SK-N-SH (cell line): ENCODE measurements at regions not wholly inside any gene's neighbourhood (a gene's known extent, or its start where the extent isn't known, plus 50 kb on each side); places are given as distances from the start of the nearest gene placed in this dataset.

Experiments used
- CTCF ChIA-PET: fragments of 300-600, 350-600 bp; formaldehyde crosslinking; extraction: SDS; loops from one replicate; lab custom pipeline; 2021; lab: Yijun Ruan, JAX
- POLR2A ChIA-PET: fragments of 350-600 bp; sonication (Branson Sonifier 250); formaldehyde crosslinking; extraction: SDS; loops from one replicate; lab custom pipeline; 2020; ENCODE audit warnings: antibody characterized with exemption, inconsistent platforms; lab: Yijun Ruan, JAX
- DNase-seq: peaks from one replicate; pipeline ENCODE4 v3.0.0; 2012
- H2AFZ ChIP-seq: fragments of 200-600 bp; sonication (generic); 2 replicates; pipeline ENCODE4 v1.8.1; 2016; ENCODE audit warnings: antibody characterized with exemption, mild to moderate bottlenecking, low read depth
- H3F3A ChIP-seq: fragments of 200-600 bp; sonication (generic); replicated peaks from 2 replicates; pipeline ENCODE3; 2016; ENCODE audit warnings: antibody characterized with exemption, mild to moderate bottlenecking; ENCODE audit not compliant: insufficient read depth
- H3K27ac ChIP-seq, 2 experiments: fragments of 200-500 bp in 1 of 2; fragments of 200-600 bp in 1 of 2; sonication (Bioruptor generic) in 1 of 2; sonication (generic), shearing (Covaris generic) in 1 of 2; 2 replicates each; pipeline versions ENCODE4 v1.5.1 to v1.6.1; 2014 to 2016; ENCODE audit warnings: low read depth in 2 of 2, inconsistent platforms in 1 of 2, low read length in 1 of 2, mild to moderate bottlenecking in 1 of 2, mixed read lengths in 1 of 2
- H3K27me3 ChIP-seq: fragments of 200-600 bp; sonication (generic), shearing (Covaris generic); 2 replicates; pipeline ENCODE4 v1.6.1; 2016; ENCODE audit warnings: mixed run types; ENCODE audit not compliant: insufficient read depth
- H3K36me3 ChIP-seq, 2 experiments: fragments of 200-500 bp in 1 of 2; fragments of 200-600 bp in 1 of 2; sonication (Bioruptor generic) in 1 of 2; sonication (generic) in 1 of 2; replicated peaks in 1 of 2; 2 replicates each; pipeline versions ENCODE3 to v1.5.1; 2014 to 2016; ENCODE audit warnings: low read length in 1 of 2, mild to moderate bottlenecking in 1 of 2; ENCODE audit not compliant: insufficient read depth in 2 of 2, control insufficient read depth in 1 of 2
- H3K4me1 ChIP-seq, 2 experiments: fragments of 200-500 bp in 1 of 2; fragments of 200-600 bp in 1 of 2; sonication (Bioruptor generic) in 1 of 2; sonication (generic), shearing (Covaris generic) in 1 of 2; 2 replicates each; pipeline versions ENCODE4 v1.5.1 to v1.6.1; 2014 to 2016; ENCODE audit warnings: low read depth in 1 of 2, low read length in 1 of 2, mixed run types in 1 of 2; ENCODE audit not compliant: insufficient read depth in 2 of 2, control insufficient read depth in 1 of 2
- H3K4me2 ChIP-seq: fragments of 200-600 bp; sonication (generic), shearing (Covaris generic); 2 replicates; pipeline ENCODE4 v1.6.1; 2017; ENCODE audit warnings: mixed run types
- H3K4me3 ChIP-seq, 2 experiments: fragments of 200-500 bp in 1 of 2; fragments of 200-600 bp in 1 of 2; sonication (Bioruptor generic) in 1 of 2; sonication (generic), shearing (Covaris generic) in 1 of 2; 2 replicates each; pipeline versions ENCODE4 v1.5.1 to v1.8.1; 2014 to 2016; ENCODE audit warnings: low read depth in 2 of 2, inconsistent platforms in 1 of 2, low read length in 1 of 2, mild to moderate bottlenecking in 1 of 2, mixed read lengths in 1 of 2, moderate library complexity in 1 of 2
- H3K79me2 ChIP-seq: fragments of 200-600 bp; sonication (generic); 2 replicates; pipeline ENCODE4 v1.8.1; 2017; ENCODE audit warnings: mild to moderate bottlenecking; ENCODE audit not compliant: insufficient read depth
- H3K9ac ChIP-seq: fragments of 200-600 bp; sonication (generic); 2 replicates; pipeline ENCODE4 v1.6.1; 2017; ENCODE audit warnings: mixed run types
- H3K9me2 ChIP-seq: fragments of 200-600 bp; sonication (generic); 2 replicates; pipeline ENCODE4 v1.6.1; 2017; ENCODE audit warnings: mixed run types
- H3K9me3 ChIP-seq: fragments of 200-600 bp; sonication (generic); 2 replicates; pipeline ENCODE4 v1.6.1; 2017; ENCODE audit warnings: mixed run types, mild to moderate bottlenecking, moderate library complexity
- H4K20me1 ChIP-seq: fragments of 200-600 bp; sonication (generic); 2 replicates; pipeline ENCODE4 v1.6.1; 2017; ENCODE audit warnings: mild to moderate bottlenecking, mixed run types; ENCODE audit not compliant: insufficient read depth
- CHD2 ChIP-seq: fragments of 150-350 bp; IDR thresholded peaks from 2 replicates; pipeline ENCODE4 v1.6.1; 2018; ENCODE audit warnings: low read length; ENCODE audit not compliant: partially characterized antibody
- EZH2phosphoT487 ChIP-seq: fragments of 200-600 bp; sonication (generic); IDR thresholded peaks from 2 replicates; pipeline ENCODE4 v1.6.1; 2017; ENCODE audit warnings: low read depth, mixed run types, mild to moderate bottlenecking, antibody characterized with exemption, moderate library complexity, borderline replicate concordance
- FOSL2 ChIP-seq: IDR thresholded peaks from 2 replicates; pipeline ENCODE4 v1.4.0; 2012; ENCODE audit warnings: low read depth, mild to moderate bottlenecking, moderate library complexity, borderline replicate concordance
- FOXJ3 ChIP-seq: sonication (generic); formaldehyde crosslinking; IDR thresholded peaks from 2 replicates; pipeline ENCODE4 v1.5.1; 2020; ENCODE audit warnings: mild to moderate bottlenecking, missing genetic modification reagents
- GABPA ChIP-seq: IDR thresholded peaks from 2 replicates; pipeline ENCODE4 v1.4.0; 2012; ENCODE audit warnings: low read depth, mild to moderate bottlenecking
- GATA2 ChIP-seq: sonication (generic); formaldehyde crosslinking; IDR thresholded peaks from 2 replicates; pipeline ENCODE4 v1.5.0; 2020; ENCODE audit warnings: mild to moderate bottlenecking, missing genetic modification reagents
- MEF2A ChIP-seq: IDR thresholded peaks from 2 replicates; pipeline ENCODE4 v1.4.0; 2012; ENCODE audit warnings: low read depth, borderline replicate concordance
- MXI1 ChIP-seq: IDR thresholded peaks from 2 replicates; pipeline ENCODE4 v1.6.1; 2012; ENCODE audit warnings: mild to moderate bottlenecking, low read depth, low read length, improper control_type of control experiment
- NFIC ChIP-seq: IDR thresholded peaks from 2 replicates; pipeline ENCODE4 v1.4.0; 2012; ENCODE audit warnings: borderline replicate concordance
- POLR2AphosphoS5 ChIP-seq: IDR thresholded peaks from 2 replicates; pipeline ENCODE4 v1.6.1; 2012; ENCODE audit warnings: low read depth, low read length
- RAD21 ChIP-seq: IDR thresholded peaks from 2 replicates; pipeline ENCODE4 v1.6.1; 2012; ENCODE audit warnings: mild to moderate bottlenecking, low read length
- RFX5 ChIP-seq: IDR thresholded peaks from 2 replicates; pipeline ENCODE4 v1.6.1; 2012; ENCODE audit warnings: mild to moderate bottlenecking, improper control_type of control experiment, low read length
- SIN3A ChIP-seq: IDR thresholded peaks from 2 replicates; pipeline ENCODE4 v1.6.1; 2012; ENCODE audit warnings: low read depth, mild to moderate bottlenecking, low read length, moderate library complexity, borderline replicate concordance
- TAF1 ChIP-seq: IDR thresholded peaks from 2 replicates; pipeline ENCODE4 v1.6.1; 2012; ENCODE audit warnings: low read depth, mild to moderate bottlenecking, low read length, moderate library complexity, borderline replicate concordance
- TCF12 ChIP-seq: IDR thresholded peaks from 2 replicates; pipeline ENCODE4 v1.4.0; 2012
- WGBS: methylation state at CpG from one replicate; pipeline ENCODE4 v1.1.6; 2017; ENCODE audit warnings: low lambda C conversion rate; 5-methylcytosine and 5-hydroxymethylcytosine counted together
- TF ChIP-seq, protein P1 (sequence below): IDR thresholded peaks from 2 replicates; pipeline ENCODE4; 2012
- TF ChIP-seq, protein P2 (sequence below): IDR thresholded peaks from 2 replicates; pipeline ENCODE4 v1.6.1; 2012; ENCODE audit warnings: mild to moderate bottlenecking, low read depth, low read length, moderate library complexity
- TF ChIP-seq, protein P3 (sequence below): IDR thresholded peaks from 2 replicates; pipeline ENCODE4 v1.4.0; 2012; ENCODE audit warnings: low read depth, borderline replicate concordance
- TF ChIP-seq, protein P4 (sequence below): fragments of 150-350 bp; IDR thresholded peaks from 2 replicates; pipeline ENCODE4 v1.6.1; 2017; ENCODE audit warnings: antibody characterized with exemption, low read length, low read depth, borderline replicate concordance

- no peak overlapping the region for H3K4me3 ChIP-seq
- TF ChIP-seq FOSL2, result no peak
- TF ChIP-seq RAD21, result no peak
- no peak for TF ChIP-seq NFIC
- no peak for TF ChIP-seq SIN3A
- TF ChIP-seq POLR2AphosphoS5, result no peak
- TF ChIP-seq, protein P1, sequence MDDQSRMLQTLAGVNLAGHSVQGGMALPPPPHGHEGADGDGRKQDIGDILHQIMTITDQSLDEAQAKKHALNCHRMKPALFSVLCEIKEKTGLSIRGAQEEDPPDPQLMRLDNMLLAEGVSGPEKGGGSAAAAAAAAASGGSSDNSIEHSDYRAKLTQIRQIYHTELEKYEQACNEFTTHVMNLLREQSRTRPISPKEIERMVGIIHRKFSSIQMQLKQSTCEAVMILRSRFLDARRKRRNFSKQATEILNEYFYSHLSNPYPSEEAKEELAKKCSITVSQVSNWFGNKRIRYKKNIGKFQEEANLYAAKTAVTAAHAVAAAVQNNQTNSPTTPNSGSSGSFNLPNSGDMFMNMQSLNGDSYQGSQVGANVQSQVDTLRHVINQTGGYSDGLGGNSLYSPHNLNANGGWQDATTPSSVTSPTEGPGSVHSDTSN, result no peak
- TF ChIP-seq CHD2, result no peak
- TF ChIP-seq FOXJ3 (CRISPR knock-in tag), result no peak
- TF ChIP-seq, protein P2, sequence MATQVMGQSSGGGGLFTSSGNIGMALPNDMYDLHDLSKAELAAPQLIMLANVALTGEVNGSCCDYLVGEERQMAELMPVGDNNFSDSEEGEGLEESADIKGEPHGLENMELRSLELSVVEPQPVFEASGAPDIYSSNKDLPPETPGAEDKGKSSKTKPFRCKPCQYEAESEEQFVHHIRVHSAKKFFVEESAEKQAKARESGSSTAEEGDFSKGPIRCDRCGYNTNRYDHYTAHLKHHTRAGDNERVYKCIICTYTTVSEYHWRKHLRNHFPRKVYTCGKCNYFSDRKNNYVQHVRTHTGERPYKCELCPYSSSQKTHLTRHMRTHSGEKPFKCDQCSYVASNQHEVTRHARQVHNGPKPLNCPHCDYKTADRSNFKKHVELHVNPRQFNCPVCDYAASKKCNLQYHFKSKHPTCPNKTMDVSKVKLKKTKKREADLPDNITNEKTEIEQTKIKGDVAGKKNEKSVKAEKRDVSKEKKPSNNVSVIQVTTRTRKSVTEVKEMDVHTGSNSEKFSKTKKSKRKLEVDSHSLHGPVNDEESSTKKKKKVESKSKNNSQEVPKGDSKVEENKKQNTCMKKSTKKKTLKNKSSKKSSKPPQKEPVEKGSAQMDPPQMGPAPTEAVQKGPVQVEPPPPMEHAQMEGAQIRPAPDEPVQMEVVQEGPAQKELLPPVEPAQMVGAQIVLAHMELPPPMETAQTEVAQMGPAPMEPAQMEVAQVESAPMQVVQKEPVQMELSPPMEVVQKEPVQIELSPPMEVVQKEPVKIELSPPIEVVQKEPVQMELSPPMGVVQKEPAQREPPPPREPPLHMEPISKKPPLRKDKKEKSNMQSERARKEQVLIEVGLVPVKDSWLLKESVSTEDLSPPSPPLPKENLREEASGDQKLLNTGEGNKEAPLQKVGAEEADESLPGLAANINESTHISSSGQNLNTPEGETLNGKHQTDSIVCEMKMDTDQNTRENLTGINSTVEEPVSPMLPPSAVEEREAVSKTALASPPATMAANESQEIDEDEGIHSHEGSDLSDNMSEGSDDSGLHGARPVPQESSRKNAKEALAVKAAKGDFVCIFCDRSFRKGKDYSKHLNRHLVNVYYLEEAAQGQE, result no peak
- no peak for TF ChIP-seq MEF2A
- no peak for TF ChIP-seq GABPA
- no peak for TF ChIP-seq EZH2phosphoT487
- TF ChIP-seq MXI1, result no peak
- TF ChIP-seq TCF12, result no peak
- TF ChIP-seq GATA2 (CRISPR knock-in tag), result no peak
- TF ChIP-seq, protein P3, sequence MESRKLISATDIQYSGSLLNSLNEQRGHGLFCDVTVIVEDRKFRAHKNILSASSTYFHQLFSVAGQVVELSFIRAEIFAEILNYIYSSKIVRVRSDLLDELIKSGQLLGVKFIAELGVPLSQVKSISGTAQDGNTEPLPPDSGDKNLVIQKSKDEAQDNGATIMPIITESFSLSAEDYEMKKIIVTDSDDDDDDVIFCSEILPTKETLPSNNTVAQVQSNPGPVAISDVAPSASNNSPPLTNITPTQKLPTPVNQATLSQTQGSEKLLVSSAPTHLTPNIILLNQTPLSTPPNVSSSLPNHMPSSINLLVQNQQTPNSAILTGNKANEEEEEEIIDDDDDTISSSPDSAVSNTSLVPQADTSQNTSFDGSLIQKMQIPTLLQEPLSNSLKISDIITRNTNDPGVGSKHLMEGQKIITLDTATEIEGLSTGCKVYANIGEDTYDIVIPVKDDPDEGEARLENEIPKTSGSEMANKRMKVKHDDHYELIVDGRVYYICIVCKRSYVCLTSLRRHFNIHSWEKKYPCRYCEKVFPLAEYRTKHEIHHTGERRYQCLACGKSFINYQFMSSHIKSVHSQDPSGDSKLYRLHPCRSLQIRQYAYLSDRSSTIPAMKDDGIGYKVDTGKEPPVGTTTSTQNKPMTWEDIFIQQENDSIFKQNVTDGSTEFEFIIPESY, result no peak
- no peak for TF ChIP-seq RFX5
- TF ChIP-seq, protein P4, sequence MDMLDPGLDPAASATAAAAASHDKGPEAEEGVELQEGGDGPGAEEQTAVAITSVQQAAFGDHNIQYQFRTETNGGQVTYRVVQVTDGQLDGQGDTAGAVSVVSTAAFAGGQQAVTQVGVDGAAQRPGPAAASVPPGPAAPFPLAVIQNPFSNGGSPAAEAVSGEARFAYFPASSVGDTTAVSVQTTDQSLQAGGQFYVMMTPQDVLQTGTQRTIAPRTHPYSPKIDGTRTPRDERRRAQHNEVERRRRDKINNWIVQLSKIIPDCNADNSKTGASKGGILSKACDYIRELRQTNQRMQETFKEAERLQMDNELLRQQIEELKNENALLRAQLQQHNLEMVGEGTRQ, result no peak
- no peak for TF ChIP-seq TAF1
- H3K4me1 ChIP-seq, result peaks cover 2 to 5% of the 10 kb centered on the region in 2 experiments; a peak in 2 of 4 replicates
- H3K27me3 ChIP-seq, result no peaks in the 10 kb centered on the region
- no peaks in the 10 kb centered on the region for H4K20me1 ChIP-seq
- no peaks in the 10 kb centered on the region for H3K36me3 ChIP-seq
- no peak overlapping the region for H3K27ac ChIP-seq
- no peaks in the 10 kb centered on the region for H3F3A ChIP-seq
- ChIA-PET POLR2A (no interaction called here), CTCF (interaction anchor here (0.6 to 12.2 kb wide), 22 partner anchors 7 to 716 kb away, joined by 3 to 231 read pairs (median 6); partner anchors contain the start of gene HOXD9)
- WGBS, result 56% methylated on average over 4 of the region's 4 CpGs
- no peak overlapping the region for H3K4me2 ChIP-seq
- H3K9me2 ChIP-seq, result no peaks in the 10 kb centered on the region
- no peaks in the 10 kb centered on the region for H3K9me3 ChIP-seq
- no peak overlapping the region for H3K9ac ChIP-seq
- no peaks in the 10 kb centered on the region for H3K79me2 ChIP-seq
- no peak overlapping the region for H2AFZ ChIP-seq
- DNase-seq, result no peak
Observed at GRCh38 chr2:176813156-176813555, 399.4 kb upstream of the HNRNPA3 start.
